Stimulated activated naive B cell treated with anti-CD40 and anti-IgM and Interleukin-4, amounts not matched to agents 10 μg/mL and 1 μg/mL and 100 μg/mL, for 72 hours (primary cell): ENCODE measurements at regions not wholly inside any gene's neighbourhood (a gene's known extent, or its start where the extent isn't known, plus 50 kb on each side); places are given as distances from the start of the nearest gene placed in this dataset.
A peak's percentile ranks its signal among the peaks of the same experiment; 100 is the strongest.

ENCODE experiments used
- ATAC-seq, 2 donors: fragments of 150-1000 bp; cut with Tn5 transposase; replicated peaks; 2 replicates each; pipeline ENCODE4 v1.10.0; 2021; ENCODE audit warnings: moderate library complexity in 1 of 2
- DNase-seq: peaks from one replicate; pipeline ENCODE4 v3.0.0; 2021
- H3K27ac Mint-ChIP-seq: one replicate; pipeline ENCODE4 v1.8.0; 2022; ENCODE audit warnings: mild to moderate bottlenecking, mixed read lengths
- H3K27me3 Mint-ChIP-seq, 2 donors: one replicate each; pipeline ENCODE4 v1.8.0; 2022; ENCODE audit warnings: mixed read lengths in 2 of 2
- H3K36me3 Mint-ChIP-seq, 2 donors: one replicate each; pipeline ENCODE4 v1.8.0; 2022; ENCODE audit warnings: mixed read lengths in 2 of 2, mild to moderate bottlenecking in 1 of 2
- H3K4me1 Mint-ChIP-seq, 2 donors: one replicate each; pipeline ENCODE4 v1.8.0; 2022; ENCODE audit warnings: mixed read lengths in 2 of 2, mild to moderate bottlenecking in 1 of 2
- H3K4me3 Mint-ChIP-seq, 2 donors: one replicate each; pipeline ENCODE4 v1.8.0; 2022; ENCODE audit warnings: mild to moderate bottlenecking in 2 of 2, mixed read lengths in 2 of 2, moderate library complexity in 1 of 2
- H3K9me3 Mint-ChIP-seq, 2 donors: one replicate each; pipeline ENCODE4 v1.8.0; 2022; ENCODE audit warnings: mixed read lengths in 2 of 2, mild to moderate bottlenecking in 1 of 2

- Mint-ChIP-seq H3K9me3 (peaks cover 0 to 8% of the 10 kb centered on the region in 2 donors), H3K36me3 (peaks cover 0 to 3% of the 10 kb centered on the region in 2 donors), H3K27me3 (peaks cover 7 to 9% of the 10 kb centered on the region in 2 donors), H3K27ac (peak overlapping the region; percentile 52), H3K4me1 (peaks cover 26 to 45% of the 10 kb centered on the region in 2 donors), H3K4me3 (peak overlapping the region; percentile 37 to 56)
- DNase-seq (peak; percentile 67), ATAC-seq (peak; percentile 96 to 97)
These were observed 91.5 kb upstream of the ZNF827 start for GRCh38 chr4:146029939-146030710.

DNA sequence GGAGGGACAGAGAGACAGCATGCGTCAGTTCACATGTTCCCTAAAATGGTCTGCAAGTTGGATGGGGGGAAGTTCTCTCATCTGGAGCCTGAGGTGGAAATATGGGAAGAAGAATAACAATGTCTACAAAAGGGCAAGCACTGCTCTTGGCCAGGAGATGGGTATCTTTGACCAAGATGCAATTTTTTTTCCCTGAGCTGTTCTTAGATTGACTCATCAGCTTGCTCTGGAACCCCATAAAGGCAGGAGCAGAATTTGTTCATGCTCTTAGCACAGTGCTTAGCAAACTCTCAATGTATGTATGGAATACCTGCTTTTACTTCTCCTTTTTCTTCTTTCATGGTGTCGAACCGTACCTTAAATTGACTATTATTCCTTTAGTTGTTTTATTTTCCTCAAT lies 90.5 kb upstream of the ZNF827 start:
- H3K4me3 Mint-ChIP-seq: peak overlapping the region in 1 of 2 donors; percentile 43
- peaks cover 4 to 9% of the 10 kb centered on the region in 2 donors for H3K27me3 Mint-ChIP-seq
- peaks cover 0 to 3% of the 10 kb centered on the region in 2 donors for H3K36me3 Mint-ChIP-seq
- DNase-seq (peak; percentile 11), ATAC-seq (peak; percentile 67 to 77)
- peaks cover 0 to 5% of the 10 kb centered on the region in 2 donors for H3K9me3 Mint-ChIP-seq
- peak overlapping the region; percentile 3 for H3K27ac Mint-ChIP-seq
- H3K4me1 Mint-ChIP-seq: peaks cover 29 to 53% of the 10 kb centered on the region in 2 donors

- Mint-ChIP-seq H3K9me3 (no peaks in the 10 kb centered on the region), H3K27me3 (peaks cover 0 to 9% of the 10 kb centered on the region in 2 donors), H3K4me1 (peaks cover 36 to 59% of the 10 kb centered on the region in 2 donors), H3K36me3 (no peaks in the 10 kb centered on the region), H3K27ac (no peak overlapping the region), H3K4me3 (no peak overlapping the region)
- DNase-seq (no peak), ATAC-seq (no peak)
These were observed 89.1 kb upstream of the ZNF827 start for GRCh38 chr4:146027761-146028160.

DNA sequence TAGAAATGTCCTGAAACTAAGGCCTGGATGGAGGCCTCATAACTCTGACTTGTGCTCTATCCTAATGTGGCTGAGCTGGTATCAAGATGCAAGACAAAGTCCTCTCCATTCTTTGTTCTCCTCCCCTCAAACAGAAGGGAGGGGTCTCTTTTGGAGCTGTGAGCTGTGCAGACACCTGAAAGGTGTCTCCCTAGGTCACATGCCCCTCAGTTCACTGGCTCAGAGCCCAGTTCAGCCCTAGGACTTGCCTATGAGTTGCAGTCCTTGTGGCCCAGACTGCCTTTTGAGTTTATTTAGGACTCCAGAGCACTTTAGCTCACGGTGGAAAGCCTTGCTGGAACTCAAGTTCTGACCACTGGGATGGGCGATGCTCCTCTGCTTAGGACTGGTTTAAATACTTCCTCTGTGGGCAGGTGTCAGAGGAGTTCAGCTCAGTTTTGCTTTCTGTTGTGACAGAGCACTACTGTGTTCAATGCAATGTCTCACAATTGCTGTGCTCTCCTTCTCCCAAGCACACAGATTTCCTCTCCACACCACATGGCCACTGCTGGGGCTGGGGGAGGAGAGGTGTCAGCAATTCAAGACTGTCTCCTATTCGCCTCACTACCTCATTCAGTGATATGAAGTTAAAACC lies 84.8 kb upstream of the ZNF827 start:
- ATAC-seq: peak; percentile 51 to 63
- H3K4me3 Mint-ChIP-seq: no peak overlapping the region
- peaks cover 0 to 2% of the 10 kb centered on the region in 2 donors for H3K36me3 Mint-ChIP-seq
- H3K27ac Mint-ChIP-seq: no peak overlapping the region
- H3K9me3 Mint-ChIP-seq: peaks cover 4 to 6% of the 10 kb centered on the region in 2 donors
- H3K27me3 Mint-ChIP-seq: peaks cover 4 to 20% of the 10 kb centered on the region in 2 donors
- peaks cover 17 to 30% of the 10 kb centered on the region in 2 donors for H3K4me1 Mint-ChIP-seq
- DNase-seq: no peak

GRCh38 chr4:146022541-146022940 lies 83.9 kb upstream of the ZNF827 start:
- H3K36me3 Mint-ChIP-seq: peaks cover 0 to 2% of the 10 kb centered on the region in 2 donors
- peaks cover 6 to 7% of the 10 kb centered on the region in 2 donors for H3K9me3 Mint-ChIP-seq
- no peak for DNase-seq
- H3K27me3 Mint-ChIP-seq: peaks cover 4 to 20% of the 10 kb centered on the region in 2 donors
- ATAC-seq: no peak
- no peak overlapping the region for H3K27ac Mint-ChIP-seq
- peaks cover 16 to 27% of the 10 kb centered on the region in 2 donors for H3K4me1 Mint-ChIP-seq
- no peak overlapping the region for H3K4me3 Mint-ChIP-seq

DNA sequence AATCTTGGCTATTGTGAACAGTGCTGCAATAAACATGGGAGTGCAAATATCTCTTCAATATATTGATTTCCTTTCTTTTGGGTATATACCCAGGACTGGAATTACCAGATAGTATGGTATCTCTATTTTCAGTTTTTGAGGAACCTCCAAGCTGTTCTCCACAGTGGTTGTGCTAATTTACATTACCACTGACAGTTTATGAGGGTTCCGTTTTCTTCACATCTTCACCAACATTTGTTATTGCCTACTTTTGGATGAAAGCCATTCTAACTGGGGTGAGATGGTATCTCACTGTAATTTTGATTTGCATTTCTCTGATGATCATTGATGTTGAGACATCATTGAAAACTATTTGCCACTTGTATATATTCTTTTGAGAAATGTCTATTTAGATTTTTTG lies 79.6 kb upstream of the ZNF827 start:
- Mint-ChIP-seq H3K9me3 (peaks cover 6 to 7% of the 10 kb centered on the region in 2 donors), H3K36me3 (peaks cover 0 to 2% of the 10 kb centered on the region in 2 donors), H3K4me3 (no peak overlapping the region), H3K27ac (no peak overlapping the region), H3K4me1 (peaks cover 1 to 2% of the 10 kb centered on the region in 2 donors), H3K27me3 (peaks cover 4 to 11% of the 10 kb centered on the region in 2 donors)
- DNase-seq (no peak), ATAC-seq (no peak)

DNA sequence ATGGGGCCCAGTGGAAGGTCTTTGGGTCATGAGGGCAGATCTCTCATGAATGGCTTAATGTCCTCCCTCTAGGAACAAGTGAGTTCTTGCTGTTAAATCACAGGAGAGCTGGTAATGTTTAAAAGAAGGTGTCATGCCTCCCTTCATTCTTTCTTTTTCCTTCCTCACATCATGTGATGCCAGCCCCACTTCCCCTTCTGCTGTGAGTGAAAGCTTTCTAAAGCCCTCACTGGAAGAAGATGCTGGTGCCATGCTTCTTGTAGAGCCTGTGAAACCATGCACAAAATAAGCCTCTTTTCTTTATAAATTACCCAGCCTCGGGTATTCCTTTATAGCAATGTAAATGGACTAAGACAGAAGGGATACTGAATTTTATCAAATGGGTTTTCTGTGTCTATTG lies 66.1 kb upstream of the ZNF827 start:
- peak in 1 of 2 donors; percentile 34 for ATAC-seq
- Mint-ChIP-seq H3K27me3 (peaks cover 0 to 12% of the 10 kb centered on the region in 2 donors), H3K9me3 (peaks cover 6 to 14% of the 10 kb centered on the region in 2 donors), H3K4me3 (no peak overlapping the region), H3K27ac (no peak overlapping the region), H3K36me3 (peaks cover 0 to 3% of the 10 kb centered on the region in 2 donors), H3K4me1 (peaks cover 0 to 18% of the 10 kb centered on the region in 2 donors)
- no peak for DNase-seq

- DNase-seq: no peak
- Mint-ChIP-seq H3K27ac (no peak overlapping the region), H3K4me1 (no peaks in the 10 kb centered on the region), H3K36me3 (no peaks in the 10 kb centered on the region), H3K27me3 (no peaks in the 10 kb centered on the region), H3K9me3 (no peaks in the 10 kb centered on the region), H3K4me3 (no peak overlapping the region)
- no peak for ATAC-seq
These were observed 50.0 kb upstream of the ZNF827 start for GRCh38 chr4:145988628-145989027.
